LNCaP clone FGC (cell line): ENCODE measurements at regions not wholly inside any gene's neighbourhood (a gene's known extent, or its start where the extent isn't known, plus 50 kb on each side); places are given as distances from the start of the nearest gene placed in this dataset.

Source experiments
- DNase-seq: peaks from one replicate; pipeline ENCODE4 v3.0.0-alpha.2; 2011; ENCODE audit warnings: low read depth
- H3K4me3 ChIP-seq: 2 replicates; pipeline ENCODE4 v1.5.1; 2011; ENCODE audit warnings: mild to moderate bottlenecking, low read depth, low read length, control low read depth
- TF ChIP-seq, protein P1 (sequence below): IDR thresholded peaks from 2 replicates; pipeline ENCODE4 v1.5.1; 2012; ENCODE audit warnings: mild to moderate bottlenecking; ENCODE audit not compliant: control insufficient read depth, insufficient read depth; ENCODE audit errors: extremely low read depth

GRCh38 chr11:80584661-80585060, 1143.8 kb upstream of the TENM4 start:
- H3K4me3 ChIP-seq: no peak overlapping the region
- TF ChIP-seq, protein P1, sequence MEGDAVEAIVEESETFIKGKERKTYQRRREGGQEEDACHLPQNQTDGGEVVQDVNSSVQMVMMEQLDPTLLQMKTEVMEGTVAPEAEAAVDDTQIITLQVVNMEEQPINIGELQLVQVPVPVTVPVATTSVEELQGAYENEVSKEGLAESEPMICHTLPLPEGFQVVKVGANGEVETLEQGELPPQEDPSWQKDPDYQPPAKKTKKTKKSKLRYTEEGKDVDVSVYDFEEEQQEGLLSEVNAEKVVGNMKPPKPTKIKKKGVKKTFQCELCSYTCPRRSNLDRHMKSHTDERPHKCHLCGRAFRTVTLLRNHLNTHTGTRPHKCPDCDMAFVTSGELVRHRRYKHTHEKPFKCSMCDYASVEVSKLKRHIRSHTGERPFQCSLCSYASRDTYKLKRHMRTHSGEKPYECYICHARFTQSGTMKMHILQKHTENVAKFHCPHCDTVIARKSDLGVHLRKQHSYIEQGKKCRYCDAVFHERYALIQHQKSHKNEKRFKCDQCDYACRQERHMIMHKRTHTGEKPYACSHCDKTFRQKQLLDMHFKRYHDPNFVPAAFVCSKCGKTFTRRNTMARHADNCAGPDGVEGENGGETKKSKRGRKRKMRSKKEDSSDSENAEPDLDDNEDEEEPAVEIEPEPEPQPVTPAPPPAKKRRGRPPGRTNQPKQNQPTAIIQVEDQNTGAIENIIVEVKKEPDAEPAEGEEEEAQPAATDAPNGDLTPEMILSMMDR: no peak
- no peak for DNase-seq

GRCh38 chr11:80569832-80570231, 1129.0 kb upstream of the TENM4 start:
- H3K4me3 ChIP-seq: no peak overlapping the region
- no peak for DNase-seq
- TF ChIP-seq, protein P1: no peak

DNA sequence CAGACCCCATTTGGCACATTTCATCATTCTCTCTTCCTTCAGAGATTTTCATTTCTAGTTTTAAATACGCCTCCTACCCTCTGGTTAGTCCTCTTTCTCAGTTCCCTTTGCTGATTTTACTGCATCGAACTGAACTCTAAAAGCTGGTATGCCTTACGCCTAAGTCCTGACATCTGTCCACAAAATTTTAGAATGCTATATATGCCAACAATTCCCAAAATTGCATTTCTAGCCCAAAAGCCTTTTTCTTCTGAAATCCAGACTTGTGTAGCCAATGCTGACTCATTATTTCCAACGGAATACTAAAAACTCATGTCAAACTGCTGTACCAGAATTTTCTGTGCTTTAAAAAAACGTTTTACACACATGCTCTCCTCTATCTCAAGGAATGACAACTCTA, 1124.4 kb upstream of the TENM4 start:
- no peak overlapping the region for H3K4me3 ChIP-seq
- TF ChIP-seq, protein P1: no peak

DNA sequence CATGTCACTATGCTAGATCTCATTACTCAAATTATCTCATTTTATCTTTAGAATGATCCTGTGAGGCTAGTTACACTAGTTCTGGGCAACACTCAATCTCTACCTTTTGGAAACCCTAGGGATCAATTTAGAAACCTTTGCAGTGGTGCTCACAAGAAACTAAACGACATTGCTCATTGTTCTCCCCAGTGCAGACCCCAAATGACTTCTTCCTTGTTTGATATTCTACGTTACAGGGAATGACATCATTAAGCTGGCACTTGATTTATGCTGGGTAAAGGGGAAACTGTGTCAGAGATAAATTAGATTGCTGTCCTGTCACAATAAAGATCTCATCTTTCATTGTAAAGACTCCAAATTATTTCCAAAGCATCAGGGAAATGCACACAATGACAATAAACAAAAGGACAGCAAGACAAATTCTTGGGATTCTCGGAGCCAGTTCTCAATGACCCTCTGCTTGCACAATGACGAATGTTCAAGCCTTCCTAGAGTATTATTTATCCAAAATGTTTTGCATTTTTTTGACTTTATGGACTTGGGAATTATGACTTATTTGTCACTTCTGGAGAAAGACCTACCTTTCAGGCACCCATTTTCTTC, 1121.8 kb upstream of the TENM4 start:
- no peak for DNase-seq
- H3K4me3 ChIP-seq: no peak overlapping the region
- TF ChIP-seq, protein P1: no peak

More for the DNA sequence above, 1124.4 kb upstream of the TENM4 start:
- no peak for DNase-seq

- no peak for DNase-seq
- no peak overlapping the region for H3K4me3 ChIP-seq
- TF ChIP-seq, protein P1: no peak
These were observed 1119.1 kb upstream of the TENM4 start for GRCh38 chr11:80559942-80560341.

- TF ChIP-seq, protein P1: no peak
- H3K4me3 ChIP-seq: no peak overlapping the region
- DNase-seq: no peak
These were observed 1112.7 kb upstream of the TENM4 start for GRCh38 chr11:80553565-80553964.

GRCh38 chr11:80542704-80543103, 1101.9 kb upstream of the TENM4 start:
- TF ChIP-seq, protein P1: no peak
- H3K4me3 ChIP-seq: no peak overlapping the region
- no peak for DNase-seq
